Inflammatory macrophage treated with lipopolysaccharide for 4 hours (primary cell): ENCODE measurements at regions not wholly inside any gene's neighbourhood (a gene's known extent, or its start where the extent isn't known, plus 50 kb on each side); places are given as distances from the start of the nearest gene placed in this dataset.
"Not testable (repeated sequence)": the region's sequence is repeated elsewhere in the genome, so short reads cannot be mapped to it uniquely, and the experiment has no call there.

ENCODE experiments used
- DNase-seq: peaks from one replicate; pipeline ENCODE4 v3.0.0-alpha.2; 2020

- peak; percentile 11 for DNase-seq
These were observed 89.8 kb downstream of the KATNIP start for GRCh38 chr16:27639561-27640276.

GRCh38 chr16:27640277-27640600, 90.3 kb downstream of the KATNIP start:
- no peak for DNase-seq

GRCh38 chr16:27641260-27641659, 91.3 kb downstream of the KATNIP start:
- no peak for DNase-seq

GRCh38 chr16:27641734-27642415, 91.9 kb downstream of the KATNIP start:
- not testable (repeated sequence) for DNase-seq

GRCh38 chr16:27642756-27643155, 92.8 kb downstream of the KATNIP start:
- DNase-seq = no peak

GRCh38 chr16:27644165-27644564, 94.2 kb downstream of the KATNIP start:
- no peak for DNase-seq

- DNase-seq = peak; percentile 17
These were observed 95.5 kb downstream of the KATNIP start for GRCh38 chr16:27645396-27645795.

- peak; percentile 66 for DNase-seq
These were observed 96.9 kb downstream of the KATNIP start for GRCh38 chr16:27646806-27647205.

GRCh38 chr16:27649021-27649420, 99.1 kb downstream of the KATNIP start:
- no peak for DNase-seq

- no peak for DNase-seq
These were observed 100.2 kb downstream of the KATNIP start for GRCh38 chr16:27650073-27650701.

GRCh38 chr16:27651301-27651700, 101.4 kb downstream of the KATNIP start:
- no peak for DNase-seq

GRCh38 chr16:27657811-27658210, 107.9 kb downstream of the KATNIP start:
- no peak for DNase-seq

GRCh38 chr16:27660507-27660906, 110.6 kb downstream of the KATNIP start:
- no peak for DNase-seq

- not testable (repeated sequence) for DNase-seq
These were observed 113.3 kb downstream of the KATNIP start for GRCh38 chr16:27663235-27663634.

- no peak for DNase-seq
These were observed 115.9 kb downstream of the KATNIP start for GRCh38 chr16:27665881-27666280.

- DNase-seq = no peak
These were observed 120.3 kb downstream of the KATNIP start for GRCh38 chr16:27670071-27670810.

- no peak for DNase-seq
These were observed 121.5 kb downstream of the KATNIP start for GRCh38 chr16:27671410-27671809.

GRCh38 chr16:27676839-27677238, 126.9 kb downstream of the KATNIP start:
- no peak for DNase-seq

GRCh38 chr16:27677263-27677662, 127.3 kb downstream of the KATNIP start:
- no peak for DNase-seq

GRCh38 chr16:27678955-27679354, 129.0 kb downstream of the KATNIP start:
- DNase-seq = no peak

GRCh38 chr16:27679899-27680298, 130.0 kb downstream of the KATNIP start:
- no peak for DNase-seq

- no peak for DNase-seq
These were observed 131.7 kb downstream of the KATNIP start for GRCh38 chr16:27681681-27682080.

- DNase-seq = no peak
These were observed 134.1 kb downstream of the KATNIP start for GRCh38 chr16:27684047-27684446.

- DNase-seq = no peak
These were observed 135.9 kb downstream of the KATNIP start for GRCh38 chr16:27685807-27686206.
